GM12891 (cell line): ENCODE measurements at regions not wholly inside any gene's neighbourhood (a gene's known extent, or its start where the extent isn't known, plus 50 kb on each side); places are given as distances from the start of the nearest gene placed in this dataset.

Experiments used
- POLR2A ChIP-seq: IDR thresholded peaks from 2 replicates; pipeline ENCODE4 v1.6.1; 2011; ENCODE audit warnings: low read depth, low read length, control low read depth
- POLR2AphosphoS5 ChIP-seq: IDR thresholded peaks from 2 replicates; pipeline ENCODE4 v1.6.1; 2011; ENCODE audit warnings: low read depth, low read length, control low read depth
- POU2F2 ChIP-seq: IDR thresholded peaks from 2 replicates; pipeline ENCODE4 v1.6.1; 2011; ENCODE audit warnings: low read depth, mild to moderate bottlenecking, control low read depth, low read length, moderate library complexity
- SPI1 ChIP-seq: IDR thresholded peaks from 2 replicates; pipeline ENCODE4 v1.6.1; 2011; ENCODE audit warnings: low read depth, low read length, control low read depth
- TAF1 ChIP-seq: IDR thresholded peaks from 2 replicates; pipeline ENCODE4 v1.6.1; 2011; ENCODE audit warnings: low read depth, low read length, control low read depth

GRCh38 chr6:125586074-125586473 is 163.4 kb upstream of the HEY2 start:
- TF ChIP-seq POLR2A (no peak), TAF1 (no peak), POLR2AphosphoS5 (no peak), SPI1 (no peak), POU2F2 (no peak)
